GM23338 (cell line): ENCODE measurements at regions not wholly inside any gene's neighbourhood (a gene's known extent, or its start where the extent isn't known, plus 50 kb on each side); places are given as distances from the start of the nearest gene placed in this dataset.

Experiments
- ATAC-seq: fragments of 200-7000 bp; cut with Tn5 transposase; 3 replicates; pipeline ENCODE4 v1.9.1; 2020
- DNase-seq: peaks from one replicate; pipeline ENCODE4 v3.0.0-alpha.2; 2015; ENCODE audit warnings: low spot score
- H2AFZ ChIP-seq: fragments of 200-600 bp; sonication (generic); 2 replicates; pipeline ENCODE4 v1.8.0; 2016; ENCODE audit warnings: antibody characterized with exemption, mild to moderate bottlenecking, moderate library complexity
- H3F3A ChIP-seq: fragments of 200-600 bp; sonication (generic); replicated peaks from 2 replicates; pipeline ENCODE4 v1.8.0; 2017; ENCODE audit warnings: antibody characterized with exemption, mixed run types, low read depth
- H3K27ac ChIP-seq: fragments of 200-600 bp; sonication (generic); 2 replicates; pipeline ENCODE4 v1.6.1; 2016; ENCODE audit warnings: low read depth
- H3K27me3 ChIP-seq: fragments of 200-600 bp; sonication (generic); 2 replicates; pipeline ENCODE4 v1.8.0; 2016; ENCODE audit warnings: mild to moderate bottlenecking, mixed run types, moderate library complexity; ENCODE audit not compliant: insufficient read depth
- H3K36me3 ChIP-seq: fragments of 200-600 bp; sonication (generic); 2 replicates; pipeline ENCODE4 v1.8.0; 2016; ENCODE audit warnings: mild to moderate bottlenecking; ENCODE audit not compliant: insufficient read depth
- H3K4me1 ChIP-seq: fragments of 200-600 bp; sonication (generic); 2 replicates; pipeline ENCODE4 v1.8.0; 2016; ENCODE audit warnings: mild to moderate bottlenecking, moderate library complexity; ENCODE audit not compliant: insufficient read depth
- H3K4me2 ChIP-seq: fragments of 200-600 bp; sonication (generic); 2 replicates; pipeline ENCODE4 v1.7.1; 2017; ENCODE audit warnings: mixed run types
- H3K4me3 ChIP-seq: fragments of 200-600 bp; sonication (generic); 2 replicates; pipeline ENCODE4 v1.6.1; 2016; ENCODE audit warnings: mixed run types
- H3K79me2 ChIP-seq: fragments of 200-600 bp; sonication (generic); replicated peaks from 2 replicates; pipeline ENCODE4 v1.8.0; 2017; ENCODE audit warnings: mild to moderate bottlenecking; ENCODE audit not compliant: insufficient read depth
- H3K9me2 ChIP-seq: fragments of 200-600 bp; sonication (generic); 2 replicates; pipeline ENCODE4 v1.8.0; 2017; ENCODE audit not compliant: insufficient read depth
- H4K20me1 ChIP-seq: fragments of 200-600 bp; sonication (generic); replicated peaks from 2 replicates; pipeline ENCODE4 v1.8.0; 2017; ENCODE audit warnings: mild to moderate bottlenecking; ENCODE audit not compliant: insufficient read depth
- H3K27ac Mint-ChIP-seq: 2 replicates; pipeline ENCODE4 v1.8.0; 2020; ENCODE audit warnings: inconsistent platforms, mild to moderate bottlenecking, moderate library complexity, mixed read lengths
- H3K27me3 Mint-ChIP-seq: 3 replicates; pipeline ENCODE4 v1.8.0; 2022; ENCODE audit warnings: low read depth, mild to moderate bottlenecking, moderate library complexity, mixed read lengths, inconsistent platforms; ENCODE audit not compliant: insufficient read depth, poor library complexity
- H3K36me3 Mint-ChIP-seq: 3 replicates; pipeline ENCODE4 v1.8.0; 2021; ENCODE audit warnings: low read depth, mild to moderate bottlenecking, inconsistent platforms, moderate library complexity, mixed read lengths
- H3K4me1 Mint-ChIP-seq: 3 replicates; pipeline ENCODE4 v1.8.0; 2020; ENCODE audit warnings: mild to moderate bottlenecking, inconsistent platforms, mixed read lengths
- H3K4me3 Mint-ChIP-seq: 3 replicates; pipeline ENCODE4 v1.8.0; 2021; ENCODE audit warnings: moderate library complexity, mild to moderate bottlenecking, inconsistent platforms, mixed read lengths
- H3K9me3 Mint-ChIP-seq: 3 replicates; pipeline ENCODE4 v1.8.0; 2020; ENCODE audit warnings: moderate library complexity, mild to moderate bottlenecking, inconsistent platforms, mixed read lengths
- CREB1 ChIP-seq: fragments of 250-450 bp; sonication (Bioruptor Pico); IDR thresholded peaks from 2 replicates; pipeline ENCODE4 v1.5.0; 2020; ENCODE audit warnings: low read depth, mild to moderate bottlenecking, moderate library complexity
- CTCF ChIP-seq, 2 experiments: fragments of 200-600 bp in 1 of 2; sonication (generic) in 1 of 2; conservative IDR thresholded peaks; 2 replicates each; pipeline versions ENCODE4 v1.5.1 to v1.6.1; 2016 to 2017; ENCODE audit warnings: antibody characterized with exemption in 2 of 2, low read depth in 2 of 2, mild to moderate bottlenecking in 2 of 2, moderate library complexity in 1 of 2
- ETS1 ChIP-seq: IDR thresholded peaks from 2 replicates; pipeline ENCODE4 v1.6.1; 2016; ENCODE audit warnings: antibody characterized with exemption
- EZH2 ChIP-seq: fragments of 200-600 bp; sonication (generic); IDR thresholded peaks from one replicate; pipeline ENCODE4 v1.8.0; 2017; ENCODE audit warnings: antibody characterized with exemption, mild to moderate bottlenecking, low read depth; ENCODE audit not compliant: unreplicated experiment
- EZH2phosphoT487 ChIP-seq: fragments of 200-600 bp; sonication (generic); IDR thresholded peaks from one replicate; pipeline ENCODE4 v1.8.1; 2018; ENCODE audit warnings: antibody characterized with exemption; ENCODE audit not compliant: unreplicated experiment
- JUNB ChIP-seq: IDR thresholded peaks from one replicate; pipeline ENCODE4 v1.6.1; 2016; ENCODE audit warnings: antibody characterized with exemption; ENCODE audit not compliant: unreplicated experiment
- NANOG ChIP-seq: IDR thresholded peaks from 2 replicates; pipeline ENCODE4 v1.6.1; 2016; ENCODE audit warnings: antibody characterized with exemption, borderline replicate concordance
- POLR2AphosphoS5 ChIP-seq: IDR thresholded peaks from 2 replicates; pipeline ENCODE4 v1.6.1; 2016; ENCODE audit warnings: antibody characterized with exemption, low read depth
- REST ChIP-seq: IDR thresholded peaks from one replicate; pipeline ENCODE4 v1.6.1; 2018; ENCODE audit warnings: antibody characterized with exemption; ENCODE audit not compliant: unreplicated experiment
- STAT1 ChIP-seq: IDR thresholded peaks from one replicate; pipeline ENCODE4 v1.6.1; 2016; ENCODE audit warnings: antibody characterized with exemption; ENCODE audit not compliant: unreplicated experiment
- ZNF114 ChIP-seq: fragments of 250-450 bp; sonication (Bioruptor Pico); IDR thresholded peaks from 2 replicates; pipeline ENCODE4 v1.5.0; 2020; ENCODE audit warnings: mild to moderate bottlenecking, moderate library complexity
- ZNF331 ChIP-seq: fragments of 250-450 bp; sonication (Bioruptor Pico); IDR thresholded peaks from 2 replicates; pipeline ENCODE4 v1.5.0; 2020; ENCODE audit warnings: low read depth, mild to moderate bottlenecking, moderate library complexity
- ZNF462 ChIP-seq: fragments of 250-450 bp; sonication (Bioruptor Pico); IDR thresholded peaks from 2 replicates; pipeline ENCODE4 v1.5.0; 2020; ENCODE audit warnings: mild to moderate bottlenecking, moderate library complexity

GRCh38 chr11:130574740-130575139 lies 126.3 kb downstream of the ADAMTS15 start:
- H3K4me1 Mint-ChIP-seq, result no peaks in the 10 kb centered on the region
- H3K27me3 Mint-ChIP-seq, result peaks cover 2% of the 10 kb centered on the region
- no peak for DNase-seq
- H3F3A ChIP-seq, result no peaks in the 10 kb centered on the region
- no peaks in the 10 kb centered on the region for H3K36me3 Mint-ChIP-seq
- H3K4me3 ChIP-seq, result no peak overlapping the region
- H3K9me3 Mint-ChIP-seq, result no peaks in the 10 kb centered on the region
- H4K20me1 ChIP-seq, result no peaks in the 10 kb centered on the region
- no peak overlapping the region for H3K27ac ChIP-seq
- no peak overlapping the region for H3K27ac Mint-ChIP-seq
- H3K9me2 ChIP-seq, result 0 out of 2 replicates have a peak, but pooled peaks cover 14% of the 10 kb centered on the region
- H2AFZ ChIP-seq, result no peak overlapping the region
- no peak overlapping the region for H3K4me2 ChIP-seq
- H3K4me1 ChIP-seq, result no peaks in the 10 kb centered on the region
- no peak overlapping the region for H3K4me3 Mint-ChIP-seq
- H3K36me3 ChIP-seq, result peaks cover 4% of the 10 kb centered on the region; the same call in 1 of the 2 replicates
- ATAC-seq, result no peak
- no peaks in the 10 kb centered on the region for H3K27me3 ChIP-seq
- H3K79me2 ChIP-seq, result no peaks in the 10 kb centered on the region
- TF ChIP-seq ETS1, result no peak
- TF ChIP-seq ZNF462 (CRISPR knock-in tag), result no peak
- no peak for TF ChIP-seq EZH2
- TF ChIP-seq EZH2phosphoT487, result no peak
- TF ChIP-seq NANOG, result no peak
- no peak for TF ChIP-seq POLR2AphosphoS5
- no peak for TF ChIP-seq REST
- TF ChIP-seq ZNF331 (CRISPR knock-in tag), result no peak
- TF ChIP-seq CTCF (conservative IDR thresholded peaks at IDR 0.05; ENCODE audit: low read depth in 2 of 2), result no peak
- TF ChIP-seq CREB1, result no peak
- no peak for TF ChIP-seq ZNF114
- no peak for TF ChIP-seq STAT1
- no peak for TF ChIP-seq JUNB
